ENCODE measurements at regions not wholly inside any gene's neighbourhood (a gene's known extent, or its start where the extent isn't known, plus 50 kb on each side); places are given as distances from the start of the nearest gene placed in this dataset.
A peak's percentile ranks its signal among the peaks of the same experiment; 100 is the strongest.

DNA sequence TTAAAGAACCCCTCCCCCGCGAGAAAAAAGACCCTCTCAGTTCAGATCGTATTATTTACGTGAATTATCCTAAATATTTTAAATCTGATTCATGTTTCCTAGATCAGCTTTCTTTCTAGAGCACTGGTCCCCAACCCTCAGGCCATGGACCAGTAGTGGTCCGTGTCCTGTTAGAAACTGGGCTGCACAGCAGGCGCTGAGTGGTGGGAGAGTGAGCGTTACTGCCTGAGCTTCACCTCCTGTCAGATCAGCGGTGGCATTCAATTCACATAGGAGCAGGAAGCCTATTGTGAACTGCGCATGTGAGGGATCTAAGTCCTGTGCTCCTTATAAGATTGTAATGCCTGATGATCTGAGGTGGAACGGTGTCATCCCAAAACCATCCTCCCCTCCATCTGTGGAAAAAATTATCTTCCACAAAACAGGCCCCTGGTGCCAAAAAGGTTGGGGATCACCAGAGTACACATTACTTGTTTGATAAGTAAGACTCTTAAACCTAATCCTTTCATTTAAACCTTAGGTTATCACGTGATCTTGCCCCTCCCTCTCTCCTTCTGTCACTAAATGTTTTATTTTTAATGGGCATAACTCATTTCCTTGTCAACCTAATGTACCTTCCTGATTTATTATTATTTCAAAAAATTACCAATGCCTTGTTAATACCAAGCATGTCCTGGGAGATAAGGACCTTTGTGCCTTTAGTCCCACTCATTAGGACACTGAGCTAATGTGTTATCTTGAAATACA is 442.9 kb downstream of the TLL1 start:
- TF ChIP-seq, protein P1, sequence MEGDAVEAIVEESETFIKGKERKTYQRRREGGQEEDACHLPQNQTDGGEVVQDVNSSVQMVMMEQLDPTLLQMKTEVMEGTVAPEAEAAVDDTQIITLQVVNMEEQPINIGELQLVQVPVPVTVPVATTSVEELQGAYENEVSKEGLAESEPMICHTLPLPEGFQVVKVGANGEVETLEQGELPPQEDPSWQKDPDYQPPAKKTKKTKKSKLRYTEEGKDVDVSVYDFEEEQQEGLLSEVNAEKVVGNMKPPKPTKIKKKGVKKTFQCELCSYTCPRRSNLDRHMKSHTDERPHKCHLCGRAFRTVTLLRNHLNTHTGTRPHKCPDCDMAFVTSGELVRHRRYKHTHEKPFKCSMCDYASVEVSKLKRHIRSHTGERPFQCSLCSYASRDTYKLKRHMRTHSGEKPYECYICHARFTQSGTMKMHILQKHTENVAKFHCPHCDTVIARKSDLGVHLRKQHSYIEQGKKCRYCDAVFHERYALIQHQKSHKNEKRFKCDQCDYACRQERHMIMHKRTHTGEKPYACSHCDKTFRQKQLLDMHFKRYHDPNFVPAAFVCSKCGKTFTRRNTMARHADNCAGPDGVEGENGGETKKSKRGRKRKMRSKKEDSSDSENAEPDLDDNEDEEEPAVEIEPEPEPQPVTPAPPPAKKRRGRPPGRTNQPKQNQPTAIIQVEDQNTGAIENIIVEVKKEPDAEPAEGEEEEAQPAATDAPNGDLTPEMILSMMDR (IDR thresholded peaks at IDR 0.05; ENCODE audit: low read depth, low read length) = no peak
- H3K4me3 ChIP-seq (ENCODE audit: low read depth, low read length) = no peak overlapping the region
- in situ Hi-C loops (cut with HindIII; ENCODE audit: low sequenced_read_pairs) = no loop called here
- DNase-seq (ENCODE audit: low read depth, low spot score) = no peak

DNA sequence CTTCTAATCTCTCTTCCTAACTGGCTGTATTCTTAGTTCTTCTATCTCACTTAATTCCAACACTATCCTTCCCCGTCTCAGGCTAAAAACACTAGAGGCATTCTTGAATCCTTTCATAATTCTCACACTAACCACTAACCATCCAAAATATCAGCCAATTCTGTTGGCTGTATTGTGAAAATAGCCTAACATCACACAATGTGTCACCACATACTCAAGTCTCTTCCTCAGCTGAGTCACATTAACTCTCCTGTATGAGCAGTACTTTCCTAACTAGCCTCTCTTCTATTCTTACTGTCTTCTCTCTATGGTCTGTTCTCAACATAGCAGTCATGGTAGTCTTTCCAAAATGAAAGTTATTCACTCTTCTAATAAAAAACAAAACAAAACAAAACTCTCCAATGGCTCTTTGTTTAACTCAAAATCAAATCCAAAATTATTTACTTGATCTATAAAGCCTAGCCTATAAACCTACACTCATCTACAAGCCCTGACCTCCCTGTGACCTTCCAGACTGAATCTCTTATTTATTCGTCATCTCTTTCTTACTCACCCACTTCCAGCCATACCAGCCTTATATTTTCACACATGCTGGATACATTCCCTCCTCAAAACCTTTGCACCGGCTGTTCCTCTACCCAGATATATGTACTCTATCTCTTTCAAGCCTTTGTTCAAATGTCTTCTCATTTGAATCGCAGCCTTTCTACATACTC is 445.9 kb downstream of the TLL1 start:
- in situ Hi-C loops (cut with HindIII; ENCODE audit: low sequenced_read_pairs) = no loop called here
- no peak overlapping the region for H3K4me3 ChIP-seq (ENCODE audit: low read depth, low read length)
- DNase-seq (ENCODE audit: low read depth, low spot score) = peak; percentile 81
- TF ChIP-seq, protein P1 (IDR thresholded peaks at IDR 0.05; ENCODE audit: low read depth, low read length) = no peak

DNA sequence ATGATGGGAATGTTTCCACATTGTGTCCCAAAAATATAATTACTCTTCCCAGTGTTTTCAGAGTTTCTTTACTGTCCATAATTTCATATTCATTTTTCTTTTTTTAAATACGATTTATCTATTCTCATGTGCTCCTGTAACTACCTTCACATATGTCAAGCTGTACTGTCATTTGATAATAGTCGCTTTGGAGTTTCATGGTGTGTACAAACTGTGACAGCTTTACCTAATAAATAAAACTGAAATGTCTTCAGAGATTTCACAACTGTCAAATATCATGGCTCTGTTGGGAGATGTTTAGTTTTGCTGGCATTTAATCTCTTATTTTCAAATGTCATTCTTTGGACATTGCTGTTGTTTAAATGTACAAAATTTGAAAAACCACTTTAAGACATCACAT is 450.2 kb downstream of the TLL1 start:
- in situ Hi-C loops (cut with HindIII; ENCODE audit: low sequenced_read_pairs) = no loop called here
- H3K4me3 ChIP-seq (ENCODE audit: low read depth, low read length) = no peak overlapping the region
- TF ChIP-seq, protein P1 (IDR thresholded peaks at IDR 0.05; ENCODE audit: low read depth, low read length) = no peak
- no peak for DNase-seq (ENCODE audit: low read depth, low spot score)

DNA sequence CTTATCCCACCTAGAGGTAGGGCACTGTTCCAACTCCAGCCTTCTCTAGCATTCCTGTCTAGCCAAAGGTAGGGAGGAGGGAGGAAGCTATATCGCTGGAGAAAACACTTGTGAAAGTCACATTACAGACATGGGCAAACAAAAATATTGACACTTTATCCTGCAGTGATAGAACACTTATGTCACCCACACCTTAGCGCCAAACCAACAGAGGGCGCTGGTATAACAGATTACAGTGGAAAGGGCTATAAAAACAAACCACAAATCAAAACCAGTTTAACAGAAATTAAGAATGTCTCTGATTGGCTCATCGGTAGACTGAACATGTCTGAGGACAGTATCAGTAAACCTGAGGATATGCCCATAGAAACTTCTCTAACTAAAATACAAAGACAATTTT is 451.3 kb downstream of the TLL1 start:
- in situ Hi-C loops (cut with HindIII; ENCODE audit: low sequenced_read_pairs) = no loop called here
- no peak overlapping the region for H3K4me3 ChIP-seq (ENCODE audit: low read depth, low read length)
- TF ChIP-seq, protein P1 (IDR thresholded peaks at IDR 0.05; ENCODE audit: low read depth, low read length) = peak; percentile 57
- DNase-seq (ENCODE audit: low read depth, low spot score) = peak; percentile 15

DNA sequence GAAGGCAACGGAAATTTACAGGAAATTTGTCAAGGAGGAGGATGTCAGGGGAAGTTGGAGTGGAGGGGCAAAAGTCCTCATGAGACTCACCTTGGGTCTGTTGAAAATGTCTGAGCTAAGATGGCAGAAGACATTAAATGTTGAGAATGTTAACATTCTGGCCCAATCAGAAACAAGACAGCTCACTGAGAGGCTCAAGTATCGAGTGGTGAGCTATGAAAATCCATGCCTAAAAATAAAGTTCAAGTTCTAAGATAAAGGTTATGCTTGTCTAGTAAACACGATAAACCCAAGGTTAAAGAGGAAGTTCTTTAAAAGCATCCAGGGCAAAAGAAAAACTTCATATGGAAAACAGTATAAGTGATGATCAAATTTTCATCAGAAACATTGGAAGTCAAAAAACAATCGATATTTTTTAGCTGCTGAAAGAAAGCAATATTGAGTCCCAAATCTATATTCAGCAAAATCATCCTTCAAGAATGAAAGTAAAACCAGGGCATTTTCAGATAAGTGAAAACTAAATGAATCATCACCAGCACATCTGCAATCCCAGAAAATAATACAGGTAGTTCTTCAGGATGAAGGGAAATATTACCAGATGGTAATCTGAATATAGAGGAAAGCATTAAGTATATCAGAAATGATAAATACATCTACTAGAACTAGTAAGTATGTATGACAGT is 462.4 kb downstream of the TLL1 start:
- TF ChIP-seq, protein P1 (IDR thresholded peaks at IDR 0.05; ENCODE audit: low read depth, low read length) = no peak
- in situ Hi-C loops (cut with HindIII; ENCODE audit: low sequenced_read_pairs) = no loop called here
- no peak overlapping the region for H3K4me3 ChIP-seq (ENCODE audit: low read depth, low read length)
- no peak for DNase-seq (ENCODE audit: low read depth, low spot score)

DNA sequence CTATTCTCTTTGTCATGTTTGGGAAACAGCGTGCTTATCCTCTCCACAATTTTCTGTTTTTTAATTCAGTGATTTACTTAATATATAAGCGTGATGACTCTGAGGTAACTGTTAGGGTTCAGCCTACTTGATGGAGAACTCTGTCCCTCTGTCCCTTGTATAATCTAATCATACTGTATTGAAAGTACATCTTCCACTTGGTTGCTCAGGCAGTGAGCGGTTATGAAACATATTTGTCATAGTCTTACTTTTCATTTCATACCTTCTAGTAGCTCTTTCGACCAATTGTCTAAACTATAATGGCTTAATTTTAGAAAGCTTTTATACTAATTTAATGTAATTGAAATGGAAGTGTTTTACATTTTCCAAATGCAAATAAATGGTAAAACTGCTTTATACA is 469.0 kb downstream of the TLL1 start:
- in situ Hi-C loops (cut with HindIII; ENCODE audit: low sequenced_read_pairs) = no loop called here
- TF ChIP-seq, protein P1 (IDR thresholded peaks at IDR 0.05; ENCODE audit: low read depth, low read length) = no peak
- H3K4me3 ChIP-seq (ENCODE audit: low read depth, low read length) = no peak overlapping the region
- DNase-seq (ENCODE audit: low read depth, low spot score) = no peak
